Glutamatergic neuron (in vitro differentiated cells): ENCODE measurements at regions not wholly inside any gene's neighbourhood (a gene's known extent, or its start where the extent isn't known, plus 50 kb on each side); places are given as distances from the start of the nearest gene placed in this dataset.

Experiments used
- DNase-seq: peaks from one replicate; pipeline ENCODE4 v3.0.0; 2022
- H3K27ac Mint-ChIP-seq: one replicate; pipeline ENCODE4 v1.8.0; 2020; ENCODE audit warnings: mild to moderate bottlenecking, mixed read lengths, inconsistent platforms; ENCODE audit not compliant: unreplicated experiment
- H3K27me3 Mint-ChIP-seq: one replicate; pipeline ENCODE4 v1.8.0; 2020; ENCODE audit warnings: mild to moderate bottlenecking, moderate library complexity, mixed read lengths, inconsistent platforms; ENCODE audit not compliant: unreplicated experiment
- H3K36me3 Mint-ChIP-seq: one replicate; pipeline ENCODE4 v1.8.0; 2020; ENCODE audit warnings: mild to moderate bottlenecking, mixed read lengths, inconsistent platforms; ENCODE audit not compliant: unreplicated experiment
- H3K4me1 Mint-ChIP-seq: one replicate; pipeline ENCODE4 v1.8.0; 2020; ENCODE audit warnings: mild to moderate bottlenecking, low read depth, mixed read lengths, inconsistent platforms; ENCODE audit not compliant: unreplicated experiment
- H3K4me3 Mint-ChIP-seq: one replicate; pipeline ENCODE4 v1.8.0; 2020; ENCODE audit warnings: mild to moderate bottlenecking, mixed read lengths, inconsistent platforms; ENCODE audit not compliant: unreplicated experiment
- H3K9me3 Mint-ChIP-seq: one replicate; pipeline ENCODE4 v1.8.0; 2020; ENCODE audit warnings: mild to moderate bottlenecking, moderate library complexity, mixed read lengths, inconsistent platforms; ENCODE audit not compliant: unreplicated experiment
- TF ChIP-seq, protein P1 (sequence below): fragments of 200-600 bp; sonication (generic); IDR thresholded peaks from one replicate; pipeline ENCODE4 v1.5.0; 2021; ENCODE audit not compliant: partially characterized antibody, unreplicated experiment

DNA sequence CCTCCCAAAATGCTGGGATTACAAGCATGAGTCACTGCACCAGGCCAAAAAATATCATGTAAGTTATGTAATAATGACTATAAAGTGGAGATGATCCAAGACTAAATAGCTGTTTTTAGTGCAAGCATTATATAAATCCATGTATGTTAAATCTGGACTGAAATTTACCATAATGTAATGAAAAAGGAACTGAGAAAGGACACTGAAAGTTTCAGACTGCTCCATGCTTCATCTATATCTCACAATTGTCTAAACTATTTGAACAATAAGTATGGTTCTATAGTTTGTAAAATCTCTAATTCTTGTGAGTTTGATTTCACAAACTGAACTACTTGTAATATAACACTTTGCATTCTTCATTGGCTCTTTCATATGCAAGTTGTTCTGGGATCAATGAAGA is 2299.5 kb downstream of the PCDH9 start:
- no peak for DNase-seq
- Mint-ChIP-seq H3K36me3 (no peaks in the 10 kb centered on the region), H3K4me1 (no peaks in the 10 kb centered on the region), H3K27me3 (no peaks in the 10 kb centered on the region), H3K27ac (no peak overlapping the region), H3K4me3 (no peak overlapping the region), H3K9me3 (no peaks in the 10 kb centered on the region)
- TF ChIP-seq, protein P1, sequence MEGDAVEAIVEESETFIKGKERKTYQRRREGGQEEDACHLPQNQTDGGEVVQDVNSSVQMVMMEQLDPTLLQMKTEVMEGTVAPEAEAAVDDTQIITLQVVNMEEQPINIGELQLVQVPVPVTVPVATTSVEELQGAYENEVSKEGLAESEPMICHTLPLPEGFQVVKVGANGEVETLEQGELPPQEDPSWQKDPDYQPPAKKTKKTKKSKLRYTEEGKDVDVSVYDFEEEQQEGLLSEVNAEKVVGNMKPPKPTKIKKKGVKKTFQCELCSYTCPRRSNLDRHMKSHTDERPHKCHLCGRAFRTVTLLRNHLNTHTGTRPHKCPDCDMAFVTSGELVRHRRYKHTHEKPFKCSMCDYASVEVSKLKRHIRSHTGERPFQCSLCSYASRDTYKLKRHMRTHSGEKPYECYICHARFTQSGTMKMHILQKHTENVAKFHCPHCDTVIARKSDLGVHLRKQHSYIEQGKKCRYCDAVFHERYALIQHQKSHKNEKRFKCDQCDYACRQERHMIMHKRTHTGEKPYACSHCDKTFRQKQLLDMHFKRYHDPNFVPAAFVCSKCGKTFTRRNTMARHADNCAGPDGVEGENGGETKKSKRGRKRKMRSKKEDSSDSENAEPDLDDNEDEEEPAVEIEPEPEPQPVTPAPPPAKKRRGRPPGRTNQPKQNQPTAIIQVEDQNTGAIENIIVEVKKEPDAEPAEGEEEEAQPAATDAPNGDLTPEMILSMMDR = no peak

DNA sequence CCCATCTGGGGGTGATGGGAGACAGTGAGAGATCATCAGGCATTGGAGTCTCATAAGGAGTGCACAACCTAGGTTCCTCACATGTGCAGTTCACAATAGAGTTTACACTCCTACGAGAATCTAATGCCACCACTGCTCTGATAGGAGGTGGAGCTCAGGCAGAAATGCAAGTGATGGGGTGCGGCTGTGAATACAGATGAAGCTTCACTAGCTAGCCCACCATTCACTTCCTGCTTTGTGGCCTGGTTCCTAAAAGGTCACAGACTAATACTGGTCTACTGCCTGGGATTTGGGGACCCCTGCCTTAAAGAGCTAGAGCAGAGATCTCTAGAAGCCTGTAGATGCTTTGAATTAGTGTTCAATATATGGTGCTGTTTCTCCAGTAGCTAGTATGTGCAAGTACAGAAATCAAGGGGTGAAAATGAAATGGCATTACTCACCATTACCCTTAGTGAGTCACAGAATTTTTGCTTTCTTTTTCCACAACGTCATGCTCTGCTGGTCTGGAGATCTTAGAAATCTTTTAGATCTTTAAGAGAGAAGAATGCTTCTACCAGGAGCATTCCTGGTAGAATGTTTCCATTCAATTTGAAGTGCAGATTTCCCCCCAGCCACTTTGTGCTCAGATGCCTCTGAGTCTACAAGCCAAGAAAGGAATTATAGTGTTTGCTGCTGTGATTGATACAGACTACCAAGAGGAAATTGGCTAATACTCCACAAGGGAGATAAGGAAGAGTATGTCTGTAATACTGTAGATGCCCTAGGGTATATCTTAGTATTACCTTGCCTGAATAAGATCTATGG is 2301.2 kb downstream of the PCDH9 start:
- no peak overlapping the region for H3K4me3 Mint-ChIP-seq
- DNase-seq = no peak
- no peaks in the 10 kb centered on the region for H3K9me3 Mint-ChIP-seq
- no peaks in the 10 kb centered on the region for H3K36me3 Mint-ChIP-seq
- TF ChIP-seq, protein P1 = no peak
- no peaks in the 10 kb centered on the region for H3K27me3 Mint-ChIP-seq
- no peak overlapping the region for H3K27ac Mint-ChIP-seq
- no peaks in the 10 kb centered on the region for H3K4me1 Mint-ChIP-seq

DNA sequence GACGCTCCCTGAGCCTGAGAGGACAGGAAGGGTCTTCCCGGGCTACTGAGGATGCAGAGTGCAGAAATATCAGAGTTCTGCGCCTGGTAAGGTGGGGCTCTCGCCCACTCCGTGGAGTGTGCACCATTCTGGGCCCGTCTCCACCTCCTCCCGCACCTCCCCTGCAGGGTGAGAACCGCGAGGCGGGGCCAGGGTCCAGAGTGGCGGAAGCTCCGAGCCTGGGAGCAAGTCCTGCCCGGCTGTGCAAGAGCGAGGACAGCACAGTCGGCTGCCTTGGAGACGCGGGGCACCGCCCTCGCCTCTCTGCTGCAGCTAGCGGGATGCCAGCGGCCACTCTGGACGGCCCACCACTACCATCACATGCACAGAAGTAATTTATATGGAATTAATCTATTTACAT is 2304.4 kb downstream of the PCDH9 start:
- no peaks in the 10 kb centered on the region for H3K27me3 Mint-ChIP-seq
- TF ChIP-seq, protein P1 = no peak
- no peaks in the 10 kb centered on the region for H3K4me1 Mint-ChIP-seq
- H3K36me3 Mint-ChIP-seq = no peaks in the 10 kb centered on the region
- H3K9me3 Mint-ChIP-seq = no peaks in the 10 kb centered on the region
- no peak overlapping the region for H3K27ac Mint-ChIP-seq
- peak; percentile 7 for DNase-seq
- H3K4me3 Mint-ChIP-seq = no peak overlapping the region

DNA sequence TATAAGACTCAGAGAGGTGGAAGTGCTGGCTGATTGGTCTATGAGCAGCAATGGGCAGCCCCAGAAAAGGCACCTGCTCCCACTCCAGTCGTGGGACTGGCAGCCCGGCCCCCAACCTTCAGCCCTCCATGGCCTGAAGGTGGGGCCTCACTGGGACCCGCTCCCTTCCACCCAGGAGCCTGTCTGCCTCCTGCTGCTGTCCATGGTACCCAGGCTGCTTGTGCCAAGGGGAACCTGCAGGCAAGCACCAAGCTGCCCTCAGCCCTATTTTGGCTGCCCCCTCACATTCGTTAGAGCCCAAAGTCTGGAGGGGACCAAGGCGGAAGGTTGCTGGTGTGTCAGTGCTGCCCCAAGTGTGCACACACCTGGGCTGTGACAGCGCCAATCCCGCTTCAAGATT is 2304.9 kb downstream of the PCDH9 start:
- TF ChIP-seq, protein P1 = no peak
- no peak overlapping the region for H3K27ac Mint-ChIP-seq
- H3K36me3 Mint-ChIP-seq = no peaks in the 10 kb centered on the region
- H3K9me3 Mint-ChIP-seq = no peaks in the 10 kb centered on the region
- no peaks in the 10 kb centered on the region for H3K27me3 Mint-ChIP-seq
- no peak for DNase-seq
- no peaks in the 10 kb centered on the region for H3K4me1 Mint-ChIP-seq
- H3K4me3 Mint-ChIP-seq = no peak overlapping the region

DNA sequence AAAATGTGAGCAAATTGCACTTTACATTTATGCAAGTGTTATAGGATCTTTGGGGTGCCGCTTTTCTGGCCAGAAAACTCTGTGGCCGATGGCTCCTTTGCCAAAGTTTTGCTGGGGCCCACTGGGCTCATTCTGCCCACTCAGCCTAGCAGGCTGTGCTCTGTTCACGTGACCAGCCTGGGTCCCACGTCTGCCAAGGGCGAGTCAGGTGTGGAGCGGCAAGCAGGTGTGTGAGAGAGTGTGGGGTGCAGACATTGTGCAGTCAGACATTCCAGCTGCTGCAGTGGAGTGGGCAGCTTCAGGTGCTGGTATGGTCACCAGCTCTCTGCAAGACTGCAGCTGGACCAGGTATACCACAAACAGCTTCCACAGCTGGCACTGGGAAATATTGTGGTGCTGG is 2305.7 kb downstream of the PCDH9 start:
- DNase-seq = no peak
- Mint-ChIP-seq H3K4me3 (no peak overlapping the region), H3K27me3 (no peaks in the 10 kb centered on the region), H3K4me1 (no peaks in the 10 kb centered on the region), H3K36me3 (no peaks in the 10 kb centered on the region), H3K9me3 (no peaks in the 10 kb centered on the region), H3K27ac (no peak overlapping the region)
- TF ChIP-seq, protein P1 = no peak
